Esophagus squamous epithelium (tissue), 4 donors: ENCODE measurements at regions not wholly inside any gene's neighbourhood (a gene's known extent, or its start where the extent isn't known, plus 50 kb on each side); places are given as distances from the start of the nearest gene placed in this dataset.

Source experiments
- CTCF ChIP-seq, 6 experiments: fragments of 450-650 bp in 4 of 6; fragments of 200-600 bp in 2 of 6; sonication (generic) in 2 of 6; IDR thresholded peaks; one replicate each; pipeline ENCODE4 v1.5.1; 2016 to 2019; ENCODE audit warnings: antibody characterized with exemption in 6 of 6, mild to moderate bottlenecking in 4 of 6, moderate library complexity in 4 of 6
- POLR2A ChIP-seq, 4 donors: fragments of 450-650 bp; IDR thresholded peaks; one replicate each; pipeline ENCODE4 v1.6.1; 2017; ENCODE audit warnings: antibody characterized with exemption in 4 of 4, mild to moderate bottlenecking in 4 of 4, moderate library complexity in 3 of 4

- TF ChIP-seq CTCF (IDR thresholded peaks at IDR 0.05) (no peak), POLR2A (IDR thresholded peaks at IDR 0.05) (no peak)
These were observed 328.0 kb downstream of the MN1 start for GRCh38 chr22:27473533-27473932.
